ENCODE measurements at regions not wholly inside any gene's neighbourhood (a gene's known extent, or its start where the extent isn't known, plus 50 kb on each side); places are given as distances from the start of the nearest gene placed in this dataset.
"Not testable (repeated sequence)": the region's sequence is repeated elsewhere in the genome, so short reads cannot be mapped to it uniquely, and the experiment has no call there.

- no peak for DNase-seq (ENCODE audit: low read depth in 3 of 3)
These were observed 710.3 kb upstream of the SOX11 start for GRCh38 chr2:4981802-4982409.

GRCh38 chr2:4988444-4988843 is 703.7 kb upstream of the SOX11 start:
- DNase-seq (ENCODE audit: low read depth in 3 of 3): not testable (repeated sequence)

- DNase-seq (ENCODE audit: low read depth in 3 of 3): no peak
These were observed 700.0 kb upstream of the SOX11 start for GRCh38 chr2:4992226-4992625.

GRCh38 chr2:4995466-4995865 is 696.7 kb upstream of the SOX11 start:
- no peak for DNase-seq (ENCODE audit: low read depth in 3 of 3)

GRCh38 chr2:5007596-5007995 is 684.6 kb upstream of the SOX11 start:
- no peak for DNase-seq (ENCODE audit: low read depth in 3 of 3)

GRCh38 chr2:5019324-5019723 is 672.9 kb upstream of the SOX11 start:
- no peak for DNase-seq (ENCODE audit: low read depth in 3 of 3)

- DNase-seq (ENCODE audit: low read depth in 3 of 3): no peak
These were observed 671.9 kb upstream of the SOX11 start for GRCh38 chr2:5020116-5020875.

- DNase-seq (ENCODE audit: low read depth in 3 of 3): no peak
These were observed 671.0 kb upstream of the SOX11 start for GRCh38 chr2:5021136-5021535.

- no peak for DNase-seq (ENCODE audit: low read depth in 3 of 3)
These were observed 670.1 kb upstream of the SOX11 start for GRCh38 chr2:5022061-5022460.

GRCh38 chr2:5022708-5023635 is 669.2 kb upstream of the SOX11 start:
- DNase-seq (ENCODE audit: low read depth in 3 of 3): not testable (repeated sequence)

GRCh38 chr2:5026571-5027234 is 665.5 kb upstream of the SOX11 start:
- DNase-seq (ENCODE audit: low read depth in 3 of 3): no peak

GRCh38 chr2:5035057-5035488 is 657.1 kb upstream of the SOX11 start:
- DNase-seq (ENCODE audit: low read depth in 3 of 3): no peak

- no peak for DNase-seq (ENCODE audit: low read depth in 3 of 3)
These were observed 655.9 kb upstream of the SOX11 start for GRCh38 chr2:5036256-5036655.

- DNase-seq (ENCODE audit: low read depth in 3 of 3): no peak
These were observed 652.8 kb upstream of the SOX11 start for GRCh38 chr2:5039241-5039975.

- no peak for DNase-seq (ENCODE audit: low read depth in 3 of 3)
These were observed 651.6 kb upstream of the SOX11 start for GRCh38 chr2:5040571-5040970.

- DNase-seq (ENCODE audit: low read depth in 3 of 3): no peak
These were observed 650.7 kb upstream of the SOX11 start for GRCh38 chr2:5041501-5041900.

- DNase-seq (ENCODE audit: low read depth in 3 of 3): no peak
These were observed 649.3 kb upstream of the SOX11 start for GRCh38 chr2:5042666-5043440.

GRCh38 chr2:5051300-5051699 is 640.9 kb upstream of the SOX11 start:
- no peak for DNase-seq (ENCODE audit: low read depth in 3 of 3)

GRCh38 chr2:5052905-5053304 is 639.3 kb upstream of the SOX11 start:
- DNase-seq (ENCODE audit: low read depth in 3 of 3): no peak

- DNase-seq (ENCODE audit: low read depth in 3 of 3): no peak
These were observed 634.3 kb upstream of the SOX11 start for GRCh38 chr2:5057891-5058351.
